H9 (cell line): ENCODE measurements at regions not wholly inside any gene's neighbourhood (a gene's known extent, or its start where the extent isn't known, plus 50 kb on each side); places are given as distances from the start of the nearest gene placed in this dataset.

ENCODE experiments used
- DNase-seq: peaks from one replicate; pipeline ENCODE4 v3.0.0-alpha.2; 2017
- H2AFZ ChIP-seq: one replicate; pipeline ENCODE4 v1.6.1; 2013; ENCODE audit warnings: mild to moderate bottlenecking, low read length, control low read depth, moderate library complexity
- H2AK5ac ChIP-seq: 2 replicates; pipeline ENCODE4 v1.6.1; 2013; ENCODE audit warnings: low read length, control low read depth, mixed read lengths; ENCODE audit not compliant: insufficient read length
- H2BK120ac ChIP-seq: one replicate; pipeline ENCODE4 v1.6.1; 2013; ENCODE audit warnings: low read depth, mild to moderate bottlenecking, low read length, control low read depth, inconsistent platforms; ENCODE audit not compliant: poor library complexity, severe bottlenecking
- H2BK12ac ChIP-seq: 2 replicates; pipeline ENCODE4 v1.6.1; 2013; ENCODE audit warnings: low read length, control low read depth, mixed read lengths, low read depth; ENCODE audit not compliant: insufficient read length
- H2BK15ac ChIP-seq: 2 replicates; pipeline ENCODE4 v1.6.1; 2013; ENCODE audit warnings: low read depth, low read length, control low read depth
- H2BK20ac ChIP-seq: one replicate; pipeline ENCODE4 v1.6.1; 2013; ENCODE audit warnings: low read depth, mild to moderate bottlenecking, low read length, control low read depth, inconsistent platforms; ENCODE audit not compliant: poor library complexity, severe bottlenecking
- H2BK5ac ChIP-seq: 2 replicates; pipeline ENCODE4 v1.6.1; 2013; ENCODE audit warnings: low read length, control low read depth, mixed read lengths; ENCODE audit not compliant: insufficient read length
- H3K14ac ChIP-seq: 2 replicates; pipeline ENCODE4 v1.6.1; 2013; ENCODE audit warnings: low read length, control low read depth; ENCODE audit not compliant: insufficient read depth
- H3K18ac ChIP-seq: 2 replicates; pipeline ENCODE4 v1.6.1; 2013; ENCODE audit warnings: low read depth, mild to moderate bottlenecking, mixed read lengths, low read length, control low read depth; ENCODE audit not compliant: insufficient read length
- H3K23ac ChIP-seq: 2 replicates; pipeline ENCODE4 v1.6.1; 2013; ENCODE audit warnings: low read length, control low read depth, mixed read lengths, low read depth; ENCODE audit not compliant: insufficient read length
- H3K23me2 ChIP-seq: 2 replicates; pipeline ENCODE4 v1.6.1; 2013; ENCODE audit warnings: low read depth, mild to moderate bottlenecking, mixed read lengths, low read length, control low read depth; ENCODE audit not compliant: insufficient read length, poor library complexity, severe bottlenecking
- H3K27ac ChIP-seq: 2 replicates; pipeline ENCODE4 v1.5.1; 2013; ENCODE audit warnings: low read length, control low read depth, mixed read lengths, low read depth; ENCODE audit not compliant: insufficient read length
- H3K27me3 ChIP-seq: 2 replicates; pipeline ENCODE4 v1.6.1; 2013; ENCODE audit warnings: low read length, control low read depth, inconsistent platforms; ENCODE audit not compliant: insufficient read depth
- H3K4ac ChIP-seq: 2 replicates; pipeline ENCODE4 v1.6.1; 2013; ENCODE audit warnings: low read depth, mild to moderate bottlenecking, control low read depth, inconsistent platforms, low read length, moderate library complexity
- H3K4me1 ChIP-seq: 2 replicates; pipeline ENCODE4 v1.6.1; 2013; ENCODE audit warnings: low read length, control low read depth, inconsistent platforms; ENCODE audit not compliant: insufficient read depth
- H3K4me2 ChIP-seq: 2 replicates; pipeline ENCODE4 v1.6.1; 2013; ENCODE audit warnings: low read length, control low read depth, mixed read lengths; ENCODE audit not compliant: insufficient read length, insufficient read depth
- H3K56ac ChIP-seq: 2 replicates; pipeline ENCODE4 v1.6.1; 2013; ENCODE audit warnings: low read depth, mild to moderate bottlenecking, mixed read lengths, low read length, control low read depth; ENCODE audit not compliant: insufficient read length
- H3K79me1 ChIP-seq: 2 replicates; pipeline ENCODE4 v1.6.1; 2013; ENCODE audit warnings: low read depth, mild to moderate bottlenecking, moderate library complexity, low read length, control low read depth, inconsistent platforms; ENCODE audit not compliant: insufficient read depth, poor library complexity, severe bottlenecking
- H3K79me2 ChIP-seq: 2 replicates; pipeline ENCODE4 v1.6.1; 2013; ENCODE audit warnings: low read length, control low read depth, inconsistent platforms; ENCODE audit not compliant: insufficient read depth
- H3K9ac ChIP-seq: 2 replicates; pipeline ENCODE4 v1.6.1; 2013; ENCODE audit warnings: low read length, control low read depth, mixed read lengths; ENCODE audit not compliant: insufficient read length; ENCODE audit errors: extremely low read depth
- H3K9me3 ChIP-seq: one replicate; pipeline ENCODE4 v1.6.1; 2013; ENCODE audit warnings: low read depth, low read length, inconsistent platforms; ENCODE audit not compliant: control insufficient read depth
- H3T11ph ChIP-seq: one replicate; pipeline ENCODE4 v1.6.1; 2013; ENCODE audit warnings: mild to moderate bottlenecking, low read length, control low read depth, inconsistent platforms
- H4K20me1 ChIP-seq: one replicate; pipeline ENCODE4 v1.6.1; 2013; ENCODE audit not compliant: control insufficient read depth, insufficient read length, insufficient read depth
- H4K5ac ChIP-seq: 2 replicates; pipeline ENCODE4 v1.6.1; 2013; ENCODE audit warnings: low read depth, mild to moderate bottlenecking, mixed read lengths, low read length, control low read depth; ENCODE audit not compliant: insufficient read length
- H4K8ac ChIP-seq: replicated peaks from 2 replicates; pipeline ENCODE4 v1.6.1; 2013; ENCODE audit warnings: low read length, control low read depth, mixed read lengths, low read depth; ENCODE audit not compliant: insufficient read length
- H4K91ac ChIP-seq: 2 replicates; pipeline ENCODE4 v1.6.1; 2013; ENCODE audit warnings: low read depth, mild to moderate bottlenecking, moderate library complexity, mixed read lengths, low read length, control low read depth; ENCODE audit not compliant: insufficient read length
- H3K27ac Mint-ChIP-seq, 3 experiments: 2 replicates in 2 of 3; 3 replicates in 1 of 3; pipeline ENCODE4 v1.8.0; 2020 to 2021; ENCODE audit warnings: mixed read lengths in 3 of 3, mild to moderate bottlenecking in 1 of 3, moderate library complexity in 1 of 3
- H3K27me3 Mint-ChIP-seq: 2 replicates; pipeline ENCODE4 v1.8.0; 2021; ENCODE audit warnings: low read depth, mild to moderate bottlenecking, moderate library complexity, mixed read lengths
- H3K36me3 Mint-ChIP-seq, 3 experiments: 2 replicates in 2 of 3; 3 replicates in 1 of 3; pipeline ENCODE4 v1.8.0; 2020 to 2021; ENCODE audit warnings: low read depth in 3 of 3, mixed read lengths in 3 of 3; ENCODE audit not compliant: insufficient read depth in 1 of 3
- H3K4me1 Mint-ChIP-seq, 2 experiments: 2 replicates each; pipeline ENCODE4 v1.8.0; 2020; ENCODE audit warnings: mixed read lengths in 2 of 2
- H3K4me3 Mint-ChIP-seq, 2 experiments: 2 replicates in 1 of 2; 3 replicates in 1 of 2; pipeline ENCODE4 v1.8.0; 2020 to 2021; ENCODE audit warnings: mild to moderate bottlenecking in 2 of 2, mixed read lengths in 2 of 2, moderate library complexity in 1 of 2
- H3K9me3 Mint-ChIP-seq, 2 experiments: 2 replicates in 1 of 2; 3 replicates in 1 of 2; pipeline ENCODE4 v1.8.0; 2020; ENCODE audit warnings: mild to moderate bottlenecking in 2 of 2, mixed read lengths in 2 of 2, moderate library complexity in 1 of 2
- WGBS: extraction: QIAGEN DNeasy Blood & Tissue Kit; methylation state at CpG from one replicate; pipeline ENCODE4 v1.1.7; 2013; ENCODE audit warnings: missing lambda C conversion rate, low lambda C conversion rate, mixed read lengths; ENCODE audit not compliant: insufficient read length; ENCODE audit errors: extremely low coverage; 5-methylcytosine and 5-hydroxymethylcytosine counted together
- TF ChIP-seq, protein P1 (sequence below): fragments of 200-600 bp; sonication (generic); conservative IDR thresholded peaks from 3 replicates; pipeline ENCODE4 v1.8.0; 2021; ENCODE audit warnings: antibody characterized with exemption, mild to moderate bottlenecking

- Histone ChIP-seq H4K91ac (no peak overlapping the region), H2BK15ac (no peak overlapping the region), H3K79me2 (no peaks in the 10 kb centered on the region), H2BK20ac (no peak overlapping the region), H3K27ac (no peak overlapping the region), H3K23me2 (no peaks in the 10 kb centered on the region), H3K4ac (no peak overlapping the region), H3K27me3 (no peaks in the 10 kb centered on the region), H3K56ac (no peak overlapping the region), H3K79me1 (no peaks in the 10 kb centered on the region), H3K4me1 (no peaks in the 10 kb centered on the region; the same call in 1 of the 2 replicates), H3K4me2 (no peak overlapping the region), H3K14ac (no peak overlapping the region), H3T11ph (no peak overlapping the region), H2AK5ac (no peak overlapping the region), H3K18ac (no peak overlapping the region), H4K20me1 (no peaks in the 10 kb centered on the region), H4K8ac (no peak overlapping the region), H4K5ac (no peak overlapping the region), H2AFZ (no peak overlapping the region), H3K9me3 (no peaks in the 10 kb centered on the region), H3K9ac (no peak overlapping the region), H3K23ac (no peak overlapping the region), H2BK12ac (no peak overlapping the region), H2BK5ac (no peak overlapping the region), H2BK120ac (no peak overlapping the region)
- H3K9me3 Mint-ChIP-seq: no peaks in the 10 kb centered on the region
- peaks cover 19 to 37% of the 10 kb centered on the region in 2 experiments for H3K4me1 Mint-ChIP-seq
- H3K27me3 Mint-ChIP-seq: peaks cover 3% of the 10 kb centered on the region; the same call in 1 of the 2 replicates
- no CpG with 5 or more reads among the region's 3 CpGs for WGBS
- H3K27ac Mint-ChIP-seq: no peak overlapping the region
- no peak overlapping the region for H3K4me3 Mint-ChIP-seq
- TF ChIP-seq, protein P1, sequence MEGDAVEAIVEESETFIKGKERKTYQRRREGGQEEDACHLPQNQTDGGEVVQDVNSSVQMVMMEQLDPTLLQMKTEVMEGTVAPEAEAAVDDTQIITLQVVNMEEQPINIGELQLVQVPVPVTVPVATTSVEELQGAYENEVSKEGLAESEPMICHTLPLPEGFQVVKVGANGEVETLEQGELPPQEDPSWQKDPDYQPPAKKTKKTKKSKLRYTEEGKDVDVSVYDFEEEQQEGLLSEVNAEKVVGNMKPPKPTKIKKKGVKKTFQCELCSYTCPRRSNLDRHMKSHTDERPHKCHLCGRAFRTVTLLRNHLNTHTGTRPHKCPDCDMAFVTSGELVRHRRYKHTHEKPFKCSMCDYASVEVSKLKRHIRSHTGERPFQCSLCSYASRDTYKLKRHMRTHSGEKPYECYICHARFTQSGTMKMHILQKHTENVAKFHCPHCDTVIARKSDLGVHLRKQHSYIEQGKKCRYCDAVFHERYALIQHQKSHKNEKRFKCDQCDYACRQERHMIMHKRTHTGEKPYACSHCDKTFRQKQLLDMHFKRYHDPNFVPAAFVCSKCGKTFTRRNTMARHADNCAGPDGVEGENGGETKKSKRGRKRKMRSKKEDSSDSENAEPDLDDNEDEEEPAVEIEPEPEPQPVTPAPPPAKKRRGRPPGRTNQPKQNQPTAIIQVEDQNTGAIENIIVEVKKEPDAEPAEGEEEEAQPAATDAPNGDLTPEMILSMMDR: no peak
- no peak for DNase-seq
- H3K36me3 Mint-ChIP-seq: no peaks in the 10 kb centered on the region
Observed at GRCh38 chr2:41881249-41881648, 166.6 kb upstream of the PKDCC start.
